ENCODE measurements at regions not wholly inside any gene's neighbourhood (a gene's known extent, or its start where the extent isn't known, plus 50 kb on each side); places are given as distances from the start of the nearest gene placed in this dataset.

DNA sequence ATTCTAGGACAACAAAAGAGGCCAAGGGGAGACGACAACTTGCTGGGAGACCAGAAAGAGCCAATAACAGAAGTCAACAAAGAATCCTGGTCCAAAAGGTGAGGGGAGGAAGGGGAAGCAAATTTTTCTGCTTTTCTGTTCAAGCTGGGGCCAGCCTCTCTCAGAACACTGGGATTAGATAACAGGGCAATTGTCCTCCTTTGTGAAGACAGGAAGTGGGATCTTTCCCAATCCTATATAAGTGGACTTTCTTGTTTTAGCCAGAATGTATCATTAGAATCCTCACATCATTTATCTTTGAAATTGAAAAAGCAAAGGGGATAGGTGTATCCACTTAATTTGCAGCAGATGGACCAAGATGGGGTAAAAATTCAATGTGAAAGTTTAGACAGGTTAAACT is 101.2 kb upstream of the COL21A1 start:
- TF ChIP-seq EP300 (IDR thresholded peaks at IDR 0.05; ENCODE audit: low read depth in 2 of 2, low read length in 2 of 2), result no peak
- no peak for TF ChIP-seq EP300 (CRISPR knock-in tag; IDR thresholded peaks at IDR 0.05; ENCODE audit: borderline replicate concordance)
- no peak for TF ChIP-seq CBX5 (CRISPR knock-in tag; IDR thresholded peaks at IDR 0.05; ENCODE audit: borderline replicate concordance)
- TF ChIP-seq ZFYVE20 (CRISPR knock-in tag; IDR thresholded peaks at IDR 0.05; ENCODE audit: borderline replicate concordance, low read depth), result no peak
- no peak for TF ChIP-seq GABPB1 (CRISPR knock-in tag; IDR thresholded peaks at IDR 0.05)
- TF ChIP-seq ELF3 (CRISPR knock-in tag; IDR thresholded peaks at IDR 0.05), result no peak
- no peak for TF ChIP-seq RBM22 (optimal IDR thresholded peaks at IDR 0.05; ENCODE audit: low read length)
- TF ChIP-seq CEBPB (IDR thresholded peaks at IDR 0.05; ENCODE audit: borderline replicate concordance, low read depth, low read length), result no peak
- no peak for TF ChIP-seq ZBTB7A (CRISPR knock-in tag; IDR thresholded peaks at IDR 0.05)
- no peak for TF ChIP-seq KDM1A (CRISPR knock-in tag; IDR thresholded peaks at IDR 0.05)
- TF ChIP-seq, protein P1, sequence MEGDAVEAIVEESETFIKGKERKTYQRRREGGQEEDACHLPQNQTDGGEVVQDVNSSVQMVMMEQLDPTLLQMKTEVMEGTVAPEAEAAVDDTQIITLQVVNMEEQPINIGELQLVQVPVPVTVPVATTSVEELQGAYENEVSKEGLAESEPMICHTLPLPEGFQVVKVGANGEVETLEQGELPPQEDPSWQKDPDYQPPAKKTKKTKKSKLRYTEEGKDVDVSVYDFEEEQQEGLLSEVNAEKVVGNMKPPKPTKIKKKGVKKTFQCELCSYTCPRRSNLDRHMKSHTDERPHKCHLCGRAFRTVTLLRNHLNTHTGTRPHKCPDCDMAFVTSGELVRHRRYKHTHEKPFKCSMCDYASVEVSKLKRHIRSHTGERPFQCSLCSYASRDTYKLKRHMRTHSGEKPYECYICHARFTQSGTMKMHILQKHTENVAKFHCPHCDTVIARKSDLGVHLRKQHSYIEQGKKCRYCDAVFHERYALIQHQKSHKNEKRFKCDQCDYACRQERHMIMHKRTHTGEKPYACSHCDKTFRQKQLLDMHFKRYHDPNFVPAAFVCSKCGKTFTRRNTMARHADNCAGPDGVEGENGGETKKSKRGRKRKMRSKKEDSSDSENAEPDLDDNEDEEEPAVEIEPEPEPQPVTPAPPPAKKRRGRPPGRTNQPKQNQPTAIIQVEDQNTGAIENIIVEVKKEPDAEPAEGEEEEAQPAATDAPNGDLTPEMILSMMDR (CRISPR knock-in tag; IDR thresholded peaks at IDR 0.05), result no peak
- TF ChIP-seq, protein P2, sequence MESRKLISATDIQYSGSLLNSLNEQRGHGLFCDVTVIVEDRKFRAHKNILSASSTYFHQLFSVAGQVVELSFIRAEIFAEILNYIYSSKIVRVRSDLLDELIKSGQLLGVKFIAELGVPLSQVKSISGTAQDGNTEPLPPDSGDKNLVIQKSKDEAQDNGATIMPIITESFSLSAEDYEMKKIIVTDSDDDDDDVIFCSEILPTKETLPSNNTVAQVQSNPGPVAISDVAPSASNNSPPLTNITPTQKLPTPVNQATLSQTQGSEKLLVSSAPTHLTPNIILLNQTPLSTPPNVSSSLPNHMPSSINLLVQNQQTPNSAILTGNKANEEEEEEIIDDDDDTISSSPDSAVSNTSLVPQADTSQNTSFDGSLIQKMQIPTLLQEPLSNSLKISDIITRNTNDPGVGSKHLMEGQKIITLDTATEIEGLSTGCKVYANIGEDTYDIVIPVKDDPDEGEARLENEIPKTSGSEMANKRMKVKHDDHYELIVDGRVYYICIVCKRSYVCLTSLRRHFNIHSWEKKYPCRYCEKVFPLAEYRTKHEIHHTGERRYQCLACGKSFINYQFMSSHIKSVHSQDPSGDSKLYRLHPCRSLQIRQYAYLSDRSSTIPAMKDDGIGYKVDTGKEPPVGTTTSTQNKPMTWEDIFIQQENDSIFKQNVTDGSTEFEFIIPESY (CRISPR knock-in tag; IDR thresholded peaks at IDR 0.05), result no peak
- TF ChIP-seq PAF1 (CRISPR knock-in tag; IDR thresholded peaks at IDR 0.05), result no peak
- no peak for TF ChIP-seq TAF1 (CRISPR knock-in tag; IDR thresholded peaks at IDR 0.05)
- no peak for TF ChIP-seq RAD21 (CRISPR knock-in tag; IDR thresholded peaks at IDR 0.05)

All from HepG2 (cell line).